Stimulated activated naive CD8-positive, alpha-beta T cell treated with anti-CD3 and anti-CD28 coated beads, Interleukin-15, Interleukin-2, amounts not matched to agents 100 U/mL and 50 U/mL, for 24 hours (primary cell): ENCODE measurements at regions not wholly inside any gene's neighbourhood (a gene's known extent, or its start where the extent isn't known, plus 50 kb on each side); places are given as distances from the start of the nearest gene placed in this dataset.
"Not testable (repeated sequence)": the region's sequence is repeated elsewhere in the genome, so short reads cannot be mapped to it uniquely, and the experiment has no call there.

Source experiments
- ATAC-seq: fragments of 150-1000 bp; cut with Tn5 transposase; one replicate; pipeline ENCODE4 v1.10.0; 2021
- DNase-seq: peaks from one replicate; pipeline ENCODE4 v3.0.0; 2021

GRCh38 chr16:48003206-48003907 lies 152.4 kb downstream of the ABCC12 start:
- no peak for ATAC-seq
- DNase-seq, result no peak

- ATAC-seq (no peak), DNase-seq (no peak)
Measured at GRCh38 chr16:48001324-48001895, 154.4 kb downstream of the ABCC12 start.

GRCh38 chr16:48000622-48001021 lies 155.2 kb downstream of the ABCC12 start:
- ATAC-seq (no peak), DNase-seq (no peak)

- ATAC-seq, result no peak
- DNase-seq, result no peak
Measured at GRCh38 chr16:47999595-47999994, 156.2 kb downstream of the ABCC12 start.

GRCh38 chr16:47995354-47995753 lies 160.4 kb downstream of the ABCC12 start:
- no peak for ATAC-seq

GRCh38 chr16:47991491-47991890 lies 164.3 kb downstream of the ABCC12 start:
- ATAC-seq (no peak), DNase-seq (no peak)

More at GRCh38 chr16:47995354-47995753, 160.4 kb downstream of the ABCC12 start:
- DNase-seq, result no peak

- DNase-seq (no peak), ATAC-seq (no peak)
Measured at GRCh38 chr16:47990676-47991075, 165.1 kb downstream of the ABCC12 start.

GRCh38 chr16:47987136-47987535 lies 168.7 kb downstream of the ABCC12 start:
- DNase-seq (no peak), ATAC-seq (no peak)

- ATAC-seq (no peak), DNase-seq (no peak)
Measured at GRCh38 chr16:47986031-47986430, 169.8 kb downstream of the ABCC12 start.

- ATAC-seq (no peak), DNase-seq (no peak)
Measured at GRCh38 chr16:47984669-47985068, 171.1 kb downstream of the ABCC12 start.

- no peak for DNase-seq
- ATAC-seq, result no peak
Measured at GRCh38 chr16:47983999-47984580, 171.7 kb downstream of the ABCC12 start.

- no peak for DNase-seq
- ATAC-seq, result no peak
Measured at GRCh38 chr16:47980212-47980611, 175.6 kb downstream of the ABCC12 start.

GRCh38 chr16:47979616-47980182 lies 176.1 kb downstream of the ABCC12 start:
- ATAC-seq (no peak), DNase-seq (no peak)

- no peak for DNase-seq
- no peak for ATAC-seq
Measured at GRCh38 chr16:47979164-47979520, 176.7 kb downstream of the ABCC12 start.

GRCh38 chr16:47978491-47979163 lies 177.2 kb downstream of the ABCC12 start:
- DNase-seq (no peak), ATAC-seq (no peak)

- DNase-seq (no peak), ATAC-seq (no peak)
Measured at GRCh38 chr16:47977802-47978201, 178.0 kb downstream of the ABCC12 start.

- DNase-seq (no peak), ATAC-seq (no peak)
Measured at GRCh38 chr16:47976636-47977210, 179.1 kb downstream of the ABCC12 start.

GRCh38 chr16:47974971-47975370 lies 180.8 kb downstream of the ABCC12 start:
- not testable (repeated sequence) for DNase-seq, ATAC-seq

GRCh38 chr16:47973552-47973951 lies 182.2 kb downstream of the ABCC12 start:
- ATAC-seq, result no peak

GRCh38 chr16:47972246-47972985 lies 183.4 kb downstream of the ABCC12 start:
- ATAC-seq, result no peak
- no peak for DNase-seq

More at GRCh38 chr16:47973552-47973951, 182.2 kb downstream of the ABCC12 start:
- no peak for DNase-seq

- DNase-seq (no peak), ATAC-seq (no peak)
Measured at GRCh38 chr16:47971225-47971624, 184.6 kb downstream of the ABCC12 start.
